ENCODE measurements at regions not wholly inside any gene's neighbourhood (a gene's known extent, or its start where the extent isn't known, plus 50 kb on each side); places are given as distances from the start of the nearest gene placed in this dataset.

DNA sequence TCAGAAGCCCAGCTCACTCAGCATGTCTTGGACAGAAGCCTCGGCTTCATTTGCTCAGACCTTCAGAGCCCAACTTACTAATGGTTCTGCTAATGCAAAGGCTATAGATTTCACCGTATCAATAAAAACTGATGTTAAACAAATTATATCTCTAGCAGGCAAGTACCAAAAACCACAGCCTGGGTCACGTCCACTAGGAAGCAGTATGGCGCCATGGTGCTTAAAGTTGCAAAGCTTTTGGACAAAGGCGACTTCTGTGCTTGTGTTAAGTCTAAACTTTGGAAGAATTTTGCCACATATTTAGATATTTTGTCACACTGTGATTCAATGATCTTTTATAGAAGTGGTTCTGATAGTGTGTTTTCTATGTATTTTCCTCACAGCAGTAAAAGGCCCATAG lies 276.8 kb upstream of the PARD3B start:
- no peaks in the 10 kb centered on the region for H3K4me1 ChIP-seq (ENCODE audit: insufficient read depth)
- TF ChIP-seq EZH2phosphoT487 (IDR thresholded peaks at IDR 0.05; ENCODE audit: low read depth, severe bottlenecking, unreplicated experiment) (no peak), EZH2 (IDR thresholded peaks at IDR 0.05; ENCODE audit: borderline replicate concordance) (no peak)
- TF ChIP-seq, protein P1, sequence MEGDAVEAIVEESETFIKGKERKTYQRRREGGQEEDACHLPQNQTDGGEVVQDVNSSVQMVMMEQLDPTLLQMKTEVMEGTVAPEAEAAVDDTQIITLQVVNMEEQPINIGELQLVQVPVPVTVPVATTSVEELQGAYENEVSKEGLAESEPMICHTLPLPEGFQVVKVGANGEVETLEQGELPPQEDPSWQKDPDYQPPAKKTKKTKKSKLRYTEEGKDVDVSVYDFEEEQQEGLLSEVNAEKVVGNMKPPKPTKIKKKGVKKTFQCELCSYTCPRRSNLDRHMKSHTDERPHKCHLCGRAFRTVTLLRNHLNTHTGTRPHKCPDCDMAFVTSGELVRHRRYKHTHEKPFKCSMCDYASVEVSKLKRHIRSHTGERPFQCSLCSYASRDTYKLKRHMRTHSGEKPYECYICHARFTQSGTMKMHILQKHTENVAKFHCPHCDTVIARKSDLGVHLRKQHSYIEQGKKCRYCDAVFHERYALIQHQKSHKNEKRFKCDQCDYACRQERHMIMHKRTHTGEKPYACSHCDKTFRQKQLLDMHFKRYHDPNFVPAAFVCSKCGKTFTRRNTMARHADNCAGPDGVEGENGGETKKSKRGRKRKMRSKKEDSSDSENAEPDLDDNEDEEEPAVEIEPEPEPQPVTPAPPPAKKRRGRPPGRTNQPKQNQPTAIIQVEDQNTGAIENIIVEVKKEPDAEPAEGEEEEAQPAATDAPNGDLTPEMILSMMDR (IDR thresholded peaks at IDR 0.05; ENCODE audit: poor library complexity): no peak
- no peak overlapping the region for H2AFZ ChIP-seq
- H3K4me2 ChIP-seq: no peak overlapping the region
- no peaks in the 10 kb centered on the region for H3K36me3 ChIP-seq (replicated peaks; ENCODE audit: insufficient read depth, low read depth)
- no peak overlapping the region for H3K27ac ChIP-seq
- WGBS (ENCODE audit: low lambda C conversion rate, missing lambda C conversion rate): 95% methylated on average over 5 of the region's 5 CpGs
- H3K27me3 ChIP-seq: peaks cover 4% of the 10 kb centered on the region
- H4K20me1 ChIP-seq (ENCODE audit: insufficient read depth, poor library complexity, severe bottlenecking): no peaks in the 10 kb centered on the region
- H3K9me2 ChIP-seq (replicated peaks; ENCODE audit: insufficient read depth): no peaks in the 10 kb centered on the region
- H3K9me3 ChIP-seq (ENCODE audit: low read depth): no peaks in the 10 kb centered on the region
- no peak for DNase-seq (ENCODE audit: low spot score)
- H3K79me2 ChIP-seq: no peaks in the 10 kb centered on the region
- no peak overlapping the region for H3K4me3 ChIP-seq

DNA sequence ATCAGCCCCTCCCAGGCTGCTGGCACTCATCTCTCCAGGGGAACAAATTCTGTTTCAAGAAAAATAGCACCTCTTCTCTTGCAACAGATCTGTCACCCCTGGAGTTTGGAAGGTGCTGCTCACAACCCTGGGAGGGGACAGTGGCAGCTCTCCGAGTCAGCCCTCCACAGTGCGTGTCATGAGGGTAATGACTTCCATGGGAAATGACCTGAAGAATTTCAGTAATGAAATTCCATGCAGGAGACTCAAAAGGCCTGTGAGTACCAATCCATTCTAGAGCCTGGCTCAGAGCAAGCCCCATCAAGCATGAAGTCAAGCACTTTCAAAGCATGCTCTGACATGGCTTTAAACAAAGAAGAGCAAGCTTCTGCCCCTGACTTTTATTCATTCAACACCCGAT lies 276.3 kb upstream of the PARD3B start:
- H3K9me3 ChIP-seq (ENCODE audit: low read depth): no peaks in the 10 kb centered on the region
- no peak overlapping the region for H2AFZ ChIP-seq
- H3K9me2 ChIP-seq (replicated peaks; ENCODE audit: insufficient read depth): no peaks in the 10 kb centered on the region
- TF ChIP-seq EZH2phosphoT487 (IDR thresholded peaks at IDR 0.05; ENCODE audit: low read depth, severe bottlenecking, unreplicated experiment) (no peak), EZH2 (IDR thresholded peaks at IDR 0.05; ENCODE audit: borderline replicate concordance) (no peak)
- TF ChIP-seq, protein P1 (IDR thresholded peaks at IDR 0.05; ENCODE audit: poor library complexity): no peak
- H3K4me1 ChIP-seq (ENCODE audit: insufficient read depth): no peaks in the 10 kb centered on the region
- H4K20me1 ChIP-seq (ENCODE audit: insufficient read depth, poor library complexity, severe bottlenecking): no peaks in the 10 kb centered on the region
- DNase-seq (ENCODE audit: low spot score): no peak
- H3K4me3 ChIP-seq: no peak overlapping the region
- peaks cover 4% of the 10 kb centered on the region for H3K27me3 ChIP-seq
- H3K27ac ChIP-seq: no peak overlapping the region
- WGBS (ENCODE audit: low lambda C conversion rate, missing lambda C conversion rate): 79% methylated on average over 3 of the region's 3 CpGs
- no peaks in the 10 kb centered on the region for H3K79me2 ChIP-seq
- H3K36me3 ChIP-seq (replicated peaks; ENCODE audit: insufficient read depth, low read depth): no peaks in the 10 kb centered on the region
- no peak overlapping the region for H3K4me2 ChIP-seq

DNA sequence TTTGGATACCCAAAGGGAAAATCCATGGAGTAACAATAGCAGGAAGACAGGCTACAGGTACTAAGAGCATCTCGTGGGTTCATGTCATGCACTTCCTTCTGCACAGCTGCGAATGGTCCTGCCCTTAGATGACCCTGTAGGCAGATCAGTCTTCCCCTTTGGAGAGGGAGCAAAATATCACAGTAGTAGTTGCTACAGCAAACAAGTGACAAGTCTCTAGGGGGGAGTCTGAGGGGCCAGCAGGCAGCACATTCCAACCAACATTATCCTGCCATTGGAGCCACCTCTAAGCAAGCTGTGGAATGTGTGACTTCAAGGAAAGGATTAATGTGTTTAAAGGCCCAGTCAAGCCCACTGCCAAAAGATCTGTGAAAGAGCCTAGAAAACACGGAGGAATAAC lies 273.2 kb upstream of the PARD3B start:
- H2AFZ ChIP-seq: no peak overlapping the region
- H3K4me2 ChIP-seq: no peak overlapping the region
- no peak for TF ChIP-seq EZH2phosphoT487 (IDR thresholded peaks at IDR 0.05; ENCODE audit: low read depth, severe bottlenecking, unreplicated experiment)
- no peaks in the 10 kb centered on the region for H3K9me2 ChIP-seq (replicated peaks; ENCODE audit: insufficient read depth)
- H4K20me1 ChIP-seq (ENCODE audit: insufficient read depth, poor library complexity, severe bottlenecking): no peaks in the 10 kb centered on the region
- no peak for DNase-seq (ENCODE audit: low spot score)
- WGBS (ENCODE audit: low lambda C conversion rate, missing lambda C conversion rate): 70% methylated on average over 3 of the region's 3 CpGs
- H3K4me1 ChIP-seq (ENCODE audit: insufficient read depth): no peaks in the 10 kb centered on the region
- H3K9me3 ChIP-seq (ENCODE audit: low read depth): no peaks in the 10 kb centered on the region
- H3K27ac ChIP-seq: no peak overlapping the region
- H3K4me3 ChIP-seq: no peak overlapping the region
- H3K27me3 ChIP-seq: no peaks in the 10 kb centered on the region
- H3K79me2 ChIP-seq: no peaks in the 10 kb centered on the region
- H3K36me3 ChIP-seq (replicated peaks; ENCODE audit: insufficient read depth, low read depth): no peaks in the 10 kb centered on the region

DNA sequence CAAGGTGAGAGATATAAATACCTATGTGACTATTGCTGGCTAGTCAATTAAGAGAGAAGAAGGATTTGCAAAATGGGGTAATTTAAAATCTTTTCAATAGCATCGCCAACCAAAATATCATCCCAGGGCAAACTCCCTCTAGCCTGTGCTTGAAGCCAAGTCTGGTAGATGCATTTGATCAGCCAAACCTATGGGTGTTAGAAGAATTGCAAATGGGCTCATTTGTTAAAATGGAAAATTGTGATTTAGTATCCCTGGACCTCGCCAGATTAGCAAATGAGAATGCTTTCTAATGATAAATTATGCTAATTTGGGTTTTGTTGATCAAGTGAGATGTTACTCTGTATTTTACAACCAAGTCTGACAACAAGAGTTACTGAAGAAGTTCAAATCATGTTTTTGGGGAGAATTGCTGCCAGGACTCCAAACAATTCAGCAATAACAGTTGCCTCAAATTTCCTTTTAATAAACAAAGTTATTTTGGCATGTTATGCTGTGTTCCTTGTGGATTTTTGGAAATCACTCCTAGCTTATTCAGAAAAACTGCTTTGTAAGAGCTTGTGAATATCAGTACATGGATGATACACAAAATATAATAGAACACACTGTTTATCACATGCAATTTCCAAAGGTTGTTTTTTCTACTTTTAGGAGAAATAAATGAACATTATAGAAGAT lies 272.5 kb upstream of the PARD3B start:
- H3K79me2 ChIP-seq: no peaks in the 10 kb centered on the region
- H3K4me2 ChIP-seq: no peak overlapping the region
- H3K9me2 ChIP-seq (replicated peaks; ENCODE audit: insufficient read depth): no peaks in the 10 kb centered on the region
- no peaks in the 10 kb centered on the region for H3K4me1 ChIP-seq (ENCODE audit: insufficient read depth)
- H3K4me3 ChIP-seq: no peak overlapping the region
- no peaks in the 10 kb centered on the region for H4K20me1 ChIP-seq (ENCODE audit: insufficient read depth, poor library complexity, severe bottlenecking)
- H2AFZ ChIP-seq: no peak overlapping the region
- TF ChIP-seq, protein P1 (IDR thresholded peaks at IDR 0.05; ENCODE audit: poor library complexity): no peak
- TF ChIP-seq EZH2phosphoT487 (IDR thresholded peaks at IDR 0.05; ENCODE audit: low read depth, severe bottlenecking, unreplicated experiment): no peak
- no peak for TF ChIP-seq EZH2 (IDR thresholded peaks at IDR 0.05; ENCODE audit: borderline replicate concordance)
- no peak overlapping the region for H3K27ac ChIP-seq
- H3K27me3 ChIP-seq: no peaks in the 10 kb centered on the region
- WGBS (ENCODE audit: low lambda C conversion rate, missing lambda C conversion rate): 79% methylated on average over 2 of the region's 2 CpGs
- no peaks in the 10 kb centered on the region for H3K36me3 ChIP-seq (replicated peaks; ENCODE audit: insufficient read depth, low read depth)
- DNase-seq (ENCODE audit: low spot score): no peak
- H3K9me3 ChIP-seq (ENCODE audit: low read depth): no peaks in the 10 kb centered on the region
